ENCODE measurements at regions not wholly inside any gene's neighbourhood (a gene's known extent, or its start where the extent isn't known, plus 50 kb on each side); places are given as distances from the start of the nearest gene placed in this dataset.

DNA sequence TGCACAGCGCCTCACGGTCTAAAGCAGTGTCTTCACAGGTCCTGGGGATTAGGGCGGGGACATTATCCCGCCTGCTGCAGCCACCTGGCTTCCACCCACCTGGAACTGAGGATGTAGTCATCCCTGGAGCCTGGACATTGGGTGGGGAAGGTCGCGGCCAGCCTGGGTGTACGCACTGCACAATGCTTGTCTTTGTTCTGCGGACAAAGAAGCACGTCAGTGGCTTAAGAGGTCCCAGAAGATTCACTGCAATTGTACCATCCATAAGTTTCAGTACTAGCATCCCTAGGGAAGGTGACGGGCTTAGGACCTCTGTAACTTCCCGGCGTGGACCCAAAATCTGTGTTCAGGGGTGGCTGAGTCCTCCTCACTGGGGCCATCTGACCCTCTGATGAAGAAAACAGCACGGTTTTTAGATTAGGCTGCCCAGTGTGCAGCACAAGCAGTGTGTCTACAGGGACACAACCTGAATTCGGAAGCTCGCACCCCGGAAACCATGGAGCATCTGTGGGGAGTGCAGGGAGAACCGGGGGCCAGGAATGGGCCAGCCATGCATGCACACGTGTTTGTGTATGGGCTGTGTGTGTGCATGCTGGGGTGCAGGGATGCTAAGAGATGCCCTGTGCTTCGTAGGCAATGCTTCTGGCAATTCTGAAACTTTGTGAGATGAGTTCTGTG is 342.6 kb upstream of the B3GAT1 start (continued):
- TF ChIP-seq FOSL1 (IDR thresholded peaks at IDR 0.05; ENCODE audit: insufficient read depth, low read depth, low read length): no peak
